ENCODE measurements at regions not wholly inside any gene's neighbourhood (a gene's known extent, or its start where the extent isn't known, plus 50 kb on each side); places are given as distances from the start of the nearest gene placed in this dataset.

DNA sequence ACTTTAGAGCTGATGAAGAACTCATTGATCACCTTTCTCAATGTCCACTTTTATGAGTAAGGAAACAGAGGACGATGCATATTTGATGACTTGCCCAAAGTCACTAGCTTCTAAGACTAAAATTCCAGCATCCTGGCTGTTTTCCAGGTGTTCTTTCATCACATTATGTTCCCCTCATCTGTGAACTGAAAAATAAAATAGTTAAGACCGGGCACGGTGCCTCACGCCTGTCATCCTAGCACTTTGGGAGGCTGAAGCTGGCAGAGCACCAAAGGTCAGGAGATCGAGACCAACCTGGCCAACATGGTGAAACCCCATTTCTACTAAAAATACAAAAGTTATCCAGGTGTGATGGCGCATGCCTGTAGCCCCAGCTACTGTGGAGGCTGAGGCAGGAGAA is 297.5 kb downstream of the DUSP10 start:
- Mint-ChIP-seq H3K27me3 (ENCODE audit: insufficient read depth) (no peaks in the 10 kb centered on the region), H3K27ac (no peak overlapping the region)

DNA sequence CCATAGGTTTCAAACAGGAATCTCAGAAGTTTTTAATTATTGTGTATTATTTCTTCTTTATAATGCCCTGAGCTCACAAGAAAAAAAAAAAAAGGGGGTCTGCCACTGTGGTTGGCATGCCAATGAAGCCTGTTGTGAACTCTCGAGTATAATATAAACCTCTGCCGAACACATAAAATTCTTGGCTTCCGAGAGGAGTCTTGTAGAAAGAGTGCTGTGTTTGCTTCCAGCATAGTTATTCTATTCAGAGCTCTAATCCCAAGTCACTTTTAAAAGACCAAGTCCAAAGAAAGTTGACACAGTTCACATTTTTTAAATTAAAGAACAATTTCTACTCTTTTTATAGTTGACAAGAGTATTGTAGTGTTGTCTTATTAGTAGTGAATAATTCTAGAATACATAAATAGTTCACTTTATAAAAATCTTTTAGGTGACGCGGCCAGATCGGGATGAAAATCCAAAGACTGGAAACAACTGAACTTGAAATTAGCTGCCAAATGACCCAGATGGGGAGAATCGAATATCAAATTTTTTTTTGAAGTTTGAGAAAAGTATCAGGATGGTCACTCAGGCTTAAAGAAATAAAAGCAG is 293.2 kb downstream of the DUSP10 start:
- no peak overlapping the region for H3K27ac ChIP-seq (ENCODE audit: low read depth, low read length)
- peaks cover 8% of the 10 kb centered on the region for H3K36me3 Mint-ChIP-seq (ENCODE audit: low read depth)
- H3K4me3 Mint-ChIP-seq = no peak overlapping the region
- no peaks in the 10 kb centered on the region for H3K36me3 ChIP-seq (ENCODE audit: control insufficient read depth, insufficient read depth, low read length)
- H3K9me3 Mint-ChIP-seq = peaks cover 11% of the 10 kb centered on the region
- H3K4me1 ChIP-seq (ENCODE audit: control insufficient read depth, insufficient read depth, low read length) = no peaks in the 10 kb centered on the region
- no peaks in the 10 kb centered on the region for H3K9me3 ChIP-seq (ENCODE audit: control insufficient read depth, low read length)
- DNase-seq = no peak
- no peak overlapping the region for H3K9ac ChIP-seq (ENCODE audit: extremely low read depth, low read length, poor library complexity, severe bottlenecking)
- no peak for TF ChIP-seq CTCF (conservative IDR thresholded peaks at IDR 0.05)
- no peak overlapping the region for H3K27ac Mint-ChIP-seq
- H3K27me3 Mint-ChIP-seq (ENCODE audit: insufficient read depth) = no peaks in the 10 kb centered on the region
- no peaks in the 10 kb centered on the region for H3K27me3 ChIP-seq (ENCODE audit: control insufficient read depth, insufficient read depth, low read length, poor library complexity, severe bottlenecking)
- no peak overlapping the region for H3K4me3 ChIP-seq (ENCODE audit: low read length)
- no peaks in the 10 kb centered on the region for H3K4me1 Mint-ChIP-seq
- 93 to 95% methylated on average over 7 of the region's 7 CpGs for WGBS, 2 experiments (ENCODE audit: insufficient coverage in 1 of 2, insufficient read length in 1 of 2)

More for the DNA sequence above, 297.5 kb downstream of the DUSP10 start:
- Mint-ChIP-seq H3K9me3 (no peaks in the 10 kb centered on the region), H3K36me3 (ENCODE audit: low read depth) (peaks cover 2% of the 10 kb centered on the region), H3K4me3 (no peak overlapping the region), H3K4me1 (peaks cover 14% of the 10 kb centered on the region)
- H3K4me3 ChIP-seq (ENCODE audit: low read length) = no peak overlapping the region
- H3K9ac ChIP-seq (ENCODE audit: extremely low read depth, low read length, poor library complexity, severe bottlenecking) = no peak overlapping the region
- H3K27me3 ChIP-seq (ENCODE audit: control insufficient read depth, insufficient read depth, low read length, poor library complexity, severe bottlenecking) = no peaks in the 10 kb centered on the region
- WGBS, 2 experiments (ENCODE audit: insufficient coverage in 1 of 2, insufficient read length in 1 of 2) = 98 to 100% methylated on average over 1 to 6 of the region's 6 CpGs
- no peaks in the 10 kb centered on the region for H3K9me3 ChIP-seq (ENCODE audit: control insufficient read depth, low read length)
- no peak overlapping the region for H3K27ac ChIP-seq (ENCODE audit: low read depth, low read length)
- DNase-seq = no peak
- H3K36me3 ChIP-seq (ENCODE audit: control insufficient read depth, insufficient read depth, low read length) = no peaks in the 10 kb centered on the region
- TF ChIP-seq CTCF (conservative IDR thresholded peaks at IDR 0.05) = no peak
- no peaks in the 10 kb centered on the region for H3K4me1 ChIP-seq (ENCODE audit: control insufficient read depth, insufficient read depth, low read length)

DNA sequence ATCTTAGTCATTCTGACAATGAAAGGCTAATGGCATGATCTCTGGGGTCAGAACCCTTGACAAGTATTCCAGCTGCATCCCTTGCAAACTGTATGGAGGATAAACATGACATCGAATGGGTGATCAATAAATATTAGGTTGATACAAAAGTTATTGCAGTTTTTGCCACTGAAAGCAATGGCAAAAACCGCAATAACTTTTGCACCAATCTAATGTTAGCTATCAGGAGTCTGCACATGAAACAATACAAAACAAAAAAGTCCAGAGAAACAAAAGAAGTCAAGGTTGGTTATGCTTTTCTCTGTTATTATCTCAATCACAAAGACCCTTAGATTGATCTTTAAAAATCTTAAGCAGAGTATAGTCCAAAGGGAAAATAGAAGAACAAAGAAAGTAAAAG is 292.7 kb downstream of the DUSP10 start:
- no peaks in the 10 kb centered on the region for H3K27me3 ChIP-seq (ENCODE audit: control insufficient read depth, insufficient read depth, low read length, poor library complexity, severe bottlenecking)
- no peak overlapping the region for H3K9ac ChIP-seq (ENCODE audit: extremely low read depth, low read length, poor library complexity, severe bottlenecking)
- peaks cover 8% of the 10 kb centered on the region for H3K36me3 Mint-ChIP-seq (ENCODE audit: low read depth)
- H3K27ac ChIP-seq (ENCODE audit: low read depth, low read length) = no peak overlapping the region
- H3K27me3 Mint-ChIP-seq (ENCODE audit: insufficient read depth) = no peaks in the 10 kb centered on the region
- no peaks in the 10 kb centered on the region for H3K36me3 ChIP-seq (ENCODE audit: control insufficient read depth, insufficient read depth, low read length)
- TF ChIP-seq CTCF (conservative IDR thresholded peaks at IDR 0.05) = no peak
- no peak for DNase-seq
- no peak overlapping the region for H3K27ac Mint-ChIP-seq
- 80 to 90% methylated on average over 1 to 2 of the region's 2 CpGs for WGBS, 2 experiments (ENCODE audit: insufficient coverage in 1 of 2, insufficient read length in 1 of 2)
- no peaks in the 10 kb centered on the region for H3K4me1 Mint-ChIP-seq
- H3K9me3 ChIP-seq (ENCODE audit: control insufficient read depth, low read length) = no peaks in the 10 kb centered on the region
- no peaks in the 10 kb centered on the region for H3K4me1 ChIP-seq (ENCODE audit: control insufficient read depth, insufficient read depth, low read length)
- H3K4me3 Mint-ChIP-seq = no peak overlapping the region
- no peak overlapping the region for H3K4me3 ChIP-seq (ENCODE audit: low read length)
- H3K9me3 Mint-ChIP-seq = peaks cover 11% of the 10 kb centered on the region
